Suppressor macrophage (primary cell): ENCODE measurements at regions not wholly inside any gene's neighbourhood (a gene's known extent, or its start where the extent isn't known, plus 50 kb on each side); places are given as distances from the start of the nearest gene placed in this dataset.

Source experiments
- DNase-seq, 4 experiments: peaks; one replicate each; pipeline ENCODE4 v3.0.0-alpha.2; 2020 to 2022

DNA sequence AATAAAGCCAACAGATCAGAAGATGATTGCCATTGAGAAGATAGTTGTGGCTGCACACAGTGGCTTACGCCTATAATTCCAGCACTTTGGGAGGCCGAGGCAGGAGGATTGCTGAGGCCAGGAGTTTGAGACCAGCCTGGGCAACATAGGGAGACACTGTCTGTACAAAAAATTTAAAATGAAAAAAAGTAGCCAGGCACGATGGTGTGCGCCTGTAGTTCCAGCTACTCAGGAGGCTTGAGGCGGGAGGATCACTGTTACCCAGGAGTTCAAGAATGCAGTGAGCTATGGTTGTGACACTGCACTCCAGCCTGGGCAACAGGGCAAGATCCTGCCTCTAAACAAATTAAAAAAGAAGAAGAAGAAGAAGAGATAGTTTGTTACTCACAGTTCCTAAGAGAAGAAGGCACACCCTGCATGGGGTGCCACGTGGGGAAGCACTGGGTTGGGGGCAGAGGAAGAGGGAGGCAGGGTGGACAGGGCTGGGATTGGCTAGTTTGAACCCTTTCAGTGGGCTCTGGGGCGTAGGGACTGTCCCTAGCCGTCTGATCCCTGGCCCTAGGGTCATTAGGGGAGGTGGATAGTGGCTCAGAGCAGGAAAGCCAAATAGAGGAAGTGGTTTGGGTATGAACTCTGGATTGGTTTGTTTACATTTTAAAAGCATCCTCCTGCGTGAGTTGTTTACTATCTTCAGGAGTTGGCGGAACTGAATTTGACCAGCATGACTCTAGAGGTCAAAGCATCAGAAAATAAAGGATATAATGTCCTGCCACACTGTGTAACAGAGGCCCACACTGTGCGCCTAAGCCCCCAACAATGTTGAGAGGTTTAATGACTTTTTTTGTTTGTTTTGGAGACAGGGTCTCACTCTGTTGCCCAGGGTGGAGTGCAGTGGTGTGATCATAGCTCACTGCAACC is 60.5 kb upstream of the MEDAG start:
- DNase-seq, result peak; percentile 58 to 82 (median 74)

DNA sequence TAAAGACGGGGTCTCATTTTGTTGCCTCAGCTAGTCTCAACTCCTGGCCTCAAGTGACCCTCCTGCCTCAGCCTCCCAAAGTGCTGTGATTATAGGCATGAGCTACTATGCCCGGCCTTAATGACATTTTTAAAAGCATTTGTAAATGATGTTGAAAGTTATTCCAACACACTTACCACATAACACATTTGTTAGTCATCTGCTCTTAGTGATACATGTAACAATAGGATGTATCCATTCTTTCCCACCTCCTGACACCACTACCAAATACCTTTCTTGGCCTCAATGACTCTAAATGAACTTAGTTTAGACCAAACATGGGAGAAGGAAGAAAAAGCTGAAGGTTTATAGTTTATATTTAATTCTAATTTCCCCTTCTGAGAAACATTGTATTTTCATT is 59.8 kb upstream of the MEDAG start:
- DNase-seq, result no peak

DNA sequence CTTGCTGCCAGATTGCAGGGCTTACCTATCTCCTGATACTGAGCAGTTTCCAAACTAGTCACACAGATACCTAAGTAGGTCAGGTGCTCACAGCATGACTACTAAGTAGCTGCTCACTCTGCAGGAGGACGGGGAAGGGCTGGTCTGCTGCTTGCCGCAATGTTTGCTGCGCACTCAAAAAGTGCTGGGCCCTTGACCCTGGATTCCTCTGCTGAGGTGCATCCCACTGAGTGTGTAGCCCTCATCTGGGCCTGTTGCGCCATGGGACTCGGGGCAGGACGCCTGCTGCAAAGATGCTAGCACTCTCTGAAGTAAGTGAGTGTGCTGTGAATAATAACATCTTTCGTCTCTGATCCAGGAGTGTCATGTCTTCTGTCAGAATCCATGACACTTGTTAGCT is 59.2 kb upstream of the MEDAG start:
- DNase-seq, result no peak

DNA sequence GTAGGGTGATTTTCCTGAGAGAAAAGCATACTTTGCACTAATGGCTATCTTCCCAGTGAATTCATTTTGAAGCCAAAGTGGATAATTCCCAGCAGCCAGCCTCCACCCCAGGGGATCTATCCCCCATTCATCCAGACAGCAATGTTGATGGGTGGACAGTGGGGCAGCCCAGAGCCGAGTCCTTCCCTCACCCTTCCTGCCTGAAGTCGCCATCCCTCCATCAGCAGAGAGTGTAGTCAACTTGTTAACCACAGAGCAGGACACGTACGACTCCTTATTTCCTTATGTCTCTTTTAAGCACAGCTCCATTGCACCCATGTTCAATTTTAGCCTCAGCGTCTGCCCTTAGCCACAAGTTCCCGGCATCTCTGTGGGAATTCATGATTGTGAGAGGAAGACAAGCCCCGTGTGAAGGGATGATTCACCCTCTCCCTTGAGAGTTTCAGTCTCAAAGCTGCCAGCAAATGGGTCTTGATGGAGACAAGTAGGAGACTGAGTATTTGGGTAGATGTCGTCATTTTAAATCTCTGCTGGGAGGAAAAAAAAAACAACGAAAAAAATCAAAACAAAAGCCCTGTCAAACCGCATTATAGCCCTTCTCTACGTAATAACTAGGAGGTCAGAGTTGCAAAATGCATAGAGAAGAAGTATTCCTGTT is 58.3 kb upstream of the MEDAG start:
- DNase-seq, result peak; percentile 26 to 67 (median 34)

DNA sequence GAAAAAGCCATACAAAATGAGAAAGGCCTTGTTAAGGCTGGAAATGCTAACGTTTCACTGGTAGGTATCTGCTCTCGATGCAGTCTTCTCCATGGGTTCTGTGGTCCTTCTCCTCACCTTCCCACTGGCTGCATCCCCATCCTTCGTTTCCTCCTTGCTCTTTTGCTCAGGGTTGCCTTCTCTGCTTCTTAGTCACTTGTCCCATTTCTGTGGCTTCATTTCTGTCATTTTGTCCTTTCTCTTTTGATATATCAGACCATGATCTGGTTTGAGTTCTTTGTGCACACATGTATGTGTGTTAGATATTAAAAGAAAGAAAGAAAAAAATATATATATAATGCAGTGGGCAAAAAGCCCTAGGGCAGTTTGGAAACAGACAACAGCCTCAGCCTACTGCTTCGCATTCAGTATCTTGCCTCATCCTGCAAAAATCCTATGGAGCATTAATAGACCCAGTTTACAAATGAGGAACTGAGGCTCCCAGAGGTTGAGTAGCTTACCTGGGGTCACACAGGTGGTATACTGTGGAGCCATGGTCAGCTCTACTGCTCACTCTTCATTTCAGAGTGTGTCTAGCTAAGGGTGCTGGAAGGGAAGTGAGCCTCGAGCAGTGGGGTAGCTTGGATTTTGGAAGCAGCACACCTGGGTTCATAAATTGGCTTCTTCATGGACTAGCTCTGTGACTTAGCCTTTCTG is 57.6 kb upstream of the MEDAG start:
- no peak for DNase-seq

DNA sequence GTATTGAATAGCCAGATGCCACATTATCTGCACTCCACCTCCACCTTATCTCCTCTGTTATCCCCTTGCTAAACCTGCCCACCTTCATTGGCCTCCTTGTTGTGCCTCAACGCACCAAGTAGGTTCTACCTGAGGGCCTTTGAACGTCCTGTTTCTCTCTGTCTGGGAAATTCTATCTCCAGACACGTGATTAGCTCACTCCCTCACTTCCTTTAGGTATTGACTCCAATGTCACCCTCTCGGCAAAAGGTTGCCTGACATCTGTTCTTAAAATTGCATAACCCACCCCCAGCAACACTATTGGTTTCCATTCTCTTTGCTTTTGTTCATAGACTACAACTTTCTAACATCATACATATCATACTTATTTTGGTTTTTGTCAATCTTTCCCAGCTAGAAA is 56.5 kb upstream of the MEDAG start:
- no peak for DNase-seq

DNA sequence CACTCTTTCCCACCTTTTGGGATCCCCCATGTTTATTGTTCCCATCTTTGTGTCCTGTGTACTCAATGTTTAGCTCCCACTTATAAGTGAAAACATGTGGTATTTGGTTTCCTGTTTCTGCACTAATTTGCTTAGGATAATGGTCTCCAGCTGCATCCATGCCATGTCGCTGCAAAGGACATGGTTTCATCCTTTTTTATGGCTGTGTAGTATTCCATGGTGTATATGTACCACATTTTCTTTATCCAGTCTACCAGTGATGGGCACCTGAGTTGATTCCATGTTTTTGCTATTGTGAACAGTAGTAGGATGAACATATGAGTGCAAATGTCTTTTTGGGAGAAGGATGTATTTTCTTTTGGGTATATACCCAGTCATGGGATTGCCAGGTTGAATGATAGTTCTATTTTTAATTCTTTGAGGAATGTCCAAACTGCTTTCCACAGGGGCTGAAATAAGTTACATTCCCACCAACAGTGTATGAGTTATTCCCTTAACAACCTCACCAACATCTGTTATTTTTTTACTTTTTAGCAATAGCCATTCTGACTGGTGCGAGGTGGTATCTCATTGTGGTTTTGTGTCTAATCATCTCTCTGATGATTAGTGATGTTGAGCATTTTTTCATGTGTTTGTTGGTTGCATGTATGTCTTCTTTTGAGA is 55.7 kb upstream of the MEDAG start:
- no peak for DNase-seq

DNA sequence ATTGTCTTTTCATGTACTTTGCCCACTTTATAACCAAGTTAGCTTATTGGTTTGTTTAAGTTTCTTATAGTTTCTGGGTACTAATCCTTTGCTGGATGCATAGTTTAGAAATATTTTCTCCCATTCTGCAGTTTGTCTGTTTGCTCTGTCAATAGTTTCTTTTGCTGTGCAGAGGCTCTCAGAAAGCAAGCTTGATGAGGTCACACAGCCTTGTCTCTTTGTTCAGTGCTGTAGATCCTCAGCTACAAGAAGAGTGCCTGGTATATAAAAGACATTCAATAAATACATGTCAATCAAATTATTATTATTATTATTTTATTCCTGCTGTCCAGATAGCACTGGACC is 55.2 kb upstream of the MEDAG start:
- DNase-seq, result no peak

DNA sequence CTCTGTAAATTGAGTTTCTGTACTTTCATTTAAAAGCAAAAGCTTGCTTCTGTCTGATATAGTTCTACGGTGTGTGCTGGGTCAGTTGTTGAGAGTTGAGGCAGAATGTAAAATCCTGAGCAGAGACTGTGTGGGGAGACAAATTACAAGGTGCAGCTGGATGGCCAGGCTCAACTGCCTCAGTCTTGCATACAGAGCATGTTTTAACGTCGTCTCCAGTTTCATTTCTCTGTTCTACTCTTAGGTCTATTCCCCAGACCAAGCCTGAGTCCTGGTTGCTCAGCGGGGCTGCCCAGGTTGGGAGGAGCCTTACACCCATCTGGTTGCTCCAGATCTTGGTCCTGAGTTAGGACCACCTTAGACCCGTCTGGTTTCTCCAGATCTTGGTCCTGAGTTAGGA is 54.4 kb upstream of the MEDAG start:
- peak in 1 of 4 experiments; percentile 34 for DNase-seq

DNA sequence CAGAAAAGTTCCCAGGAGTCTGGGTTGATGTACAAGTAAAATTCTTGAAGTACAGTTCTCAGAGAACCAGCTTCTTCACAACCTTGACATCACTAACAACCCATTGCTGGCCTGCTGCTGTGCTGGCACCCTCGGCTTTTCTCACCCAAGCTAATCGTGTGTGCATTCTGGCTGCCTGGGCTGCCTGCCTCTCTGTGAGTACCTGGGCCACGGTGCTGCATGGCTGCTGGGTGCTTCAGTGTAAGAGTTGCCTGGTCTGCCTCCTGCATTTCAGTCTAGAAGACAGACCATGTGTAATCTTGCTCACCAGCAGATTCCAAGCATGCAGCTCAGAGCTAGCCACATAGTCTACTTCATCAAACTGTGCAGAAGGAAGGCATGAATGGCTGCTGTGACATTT is 50.5 kb upstream of the MEDAG start:
- DNase-seq, result no peak

DNA sequence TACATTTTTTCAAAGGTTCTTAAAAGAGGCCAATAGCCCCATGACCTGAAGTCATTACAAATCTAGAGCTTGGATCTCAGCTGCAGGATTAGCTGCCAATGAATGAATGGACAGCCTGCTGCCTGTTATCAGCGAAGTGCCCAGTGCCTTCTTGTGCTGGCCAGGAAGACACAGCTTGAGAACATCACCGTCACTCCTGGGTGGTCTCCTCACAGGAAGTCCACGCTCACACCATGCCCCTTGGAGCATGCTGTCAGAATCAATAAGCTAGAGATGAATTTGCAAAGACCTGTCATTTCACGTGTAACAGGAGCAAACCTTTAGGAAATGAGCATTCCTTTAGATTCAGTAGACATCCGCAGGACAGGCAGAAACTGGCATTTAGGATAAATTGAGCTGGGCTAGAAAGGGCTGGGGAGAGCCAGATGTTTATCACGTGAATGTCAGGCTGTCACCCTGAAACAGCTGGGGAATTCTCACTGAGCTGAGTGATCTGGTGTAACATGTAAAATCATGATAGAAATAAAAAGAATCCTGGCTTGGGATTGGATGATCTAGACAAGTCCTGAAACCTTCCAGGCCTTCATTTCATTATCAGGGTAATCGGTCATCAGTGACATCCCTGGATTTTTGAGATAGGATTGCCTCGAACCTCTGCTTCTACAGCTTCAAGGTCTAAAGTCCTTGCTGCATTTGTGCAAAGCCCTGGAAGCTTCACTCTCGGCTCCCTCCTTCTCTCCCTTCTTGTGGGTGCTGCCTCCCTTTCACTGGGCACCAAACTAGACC is 49.9 kb upstream of the MEDAG start:
- DNase-seq, result no peak
